CD4-positive, alpha-beta T cell treated with Interferon gamma for 1 hour (primary cell): ENCODE measurements at regions not wholly inside any gene's neighbourhood (a gene's known extent, or its start where the extent isn't known, plus 50 kb on each side); places are given as distances from the start of the nearest gene placed in this dataset.

ENCODE experiments used
- DNase-seq: peaks from one replicate; pipeline ENCODE4 v3.0.0-alpha.2; 2020

GRCh38 chr10:118838364-118838763 is 83.6 kb upstream of the CACUL1 start:
- DNase-seq = no peak

GRCh38 chr10:118839348-118839747 is 84.6 kb upstream of the CACUL1 start:
- DNase-seq = no peak

GRCh38 chr10:118840071-118840775 is 85.5 kb upstream of the CACUL1 start:
- no peak for DNase-seq

GRCh38 chr10:118840776-118841468 is 86.2 kb upstream of the CACUL1 start:
- no peak for DNase-seq

- DNase-seq = no peak
Measured at GRCh38 chr10:118841881-118842605, 87.3 kb upstream of the CACUL1 start.

GRCh38 chr10:118842843-118843624 is 88.3 kb upstream of the CACUL1 start:
- no peak for DNase-seq

- DNase-seq = no peak
Measured at GRCh38 chr10:118843647-118844265, 89.0 kb upstream of the CACUL1 start.

GRCh38 chr10:118844731-118845521 is 90.2 kb upstream of the CACUL1 start:
- DNase-seq = no peak

- DNase-seq = no peak
Measured at GRCh38 chr10:118845776-118846175, 91.0 kb upstream of the CACUL1 start.

GRCh38 chr10:118850418-118851061 is 95.8 kb upstream of the CACUL1 start:
- DNase-seq = peak; percentile 22

GRCh38 chr10:118851062-118852035 is 96.6 kb upstream of the CACUL1 start:
- no peak for DNase-seq

- DNase-seq = no peak
Measured at GRCh38 chr10:118853916-118854315, 99.1 kb upstream of the CACUL1 start.

GRCh38 chr10:118856106-118856505 is 101.3 kb upstream of the CACUL1 start:
- DNase-seq = no peak

- no peak for DNase-seq
Measured at GRCh38 chr10:118865998-118866693, 111.4 kb upstream of the CACUL1 start.

GRCh38 chr10:118867768-118868167 is 113.0 kb upstream of the CACUL1 start:
- no peak for DNase-seq

- no peak for DNase-seq
Measured at GRCh38 chr10:118868589-118868988, 113.8 kb upstream of the CACUL1 start.

- DNase-seq = no peak
Measured at GRCh38 chr10:118870467-118871243, 115.9 kb upstream of the CACUL1 start.

GRCh38 chr10:118871244-118871865 is 116.6 kb upstream of the CACUL1 start:
- no peak for DNase-seq
